DMS 273 (cell line): ENCODE measurements at regions not wholly inside any gene's neighbourhood (a gene's known extent, or its start where the extent isn't known, plus 50 kb on each side); places are given as distances from the start of the nearest gene placed in this dataset.
"Not testable (repeated sequence)": the region's sequence is repeated elsewhere in the genome, so short reads cannot be mapped to it uniquely, and the experiment has no call there.

ENCODE experiments used
- DNase-seq: peaks from one replicate; lab custom pipeline; 2025; ENCODE audit not compliant: unreplicated experiment; lab: John Stamatoyannopoulos, UW

DNA sequence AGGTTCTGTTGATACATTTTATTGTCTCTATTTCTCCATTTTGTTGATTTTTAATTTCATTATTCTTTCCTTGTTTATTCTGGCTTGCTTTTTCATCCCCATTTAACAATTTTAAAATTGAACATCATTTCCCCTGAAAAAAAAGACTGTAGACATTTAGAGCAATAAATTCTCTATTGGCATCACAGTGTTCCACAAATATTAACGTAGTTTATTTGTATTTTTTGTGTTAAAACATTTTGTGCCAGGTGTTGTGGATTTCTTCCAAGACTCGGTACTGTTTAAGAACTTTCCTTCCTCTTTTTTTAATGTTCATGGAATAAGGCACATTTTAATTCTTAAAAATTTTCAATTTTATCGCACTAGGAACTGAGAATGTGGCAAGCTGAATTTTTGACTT, 156.1 kb upstream of the NPY start:
- no peak for DNase-seq

DNA sequence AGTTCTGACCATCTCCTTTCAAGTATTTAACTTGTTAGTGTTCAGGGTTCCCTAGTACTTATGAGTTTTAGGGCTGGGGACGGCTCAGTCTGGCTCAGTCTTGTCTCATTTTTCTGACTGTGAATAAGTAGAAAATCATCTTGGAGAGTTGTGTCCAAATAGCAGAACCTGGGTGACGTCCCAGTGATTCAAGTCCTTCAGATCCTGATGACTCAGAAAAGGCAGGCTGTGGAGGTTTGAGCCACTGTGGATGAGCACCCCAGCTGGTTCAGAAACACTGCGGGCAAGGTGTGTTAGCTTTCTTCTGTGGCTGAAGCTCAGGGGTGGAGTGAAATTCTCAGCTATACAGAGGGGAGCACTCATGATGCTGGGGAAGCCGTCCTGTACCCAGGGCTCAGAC, 154.4 kb upstream of the NPY start:
- DNase-seq = no peak

DNA sequence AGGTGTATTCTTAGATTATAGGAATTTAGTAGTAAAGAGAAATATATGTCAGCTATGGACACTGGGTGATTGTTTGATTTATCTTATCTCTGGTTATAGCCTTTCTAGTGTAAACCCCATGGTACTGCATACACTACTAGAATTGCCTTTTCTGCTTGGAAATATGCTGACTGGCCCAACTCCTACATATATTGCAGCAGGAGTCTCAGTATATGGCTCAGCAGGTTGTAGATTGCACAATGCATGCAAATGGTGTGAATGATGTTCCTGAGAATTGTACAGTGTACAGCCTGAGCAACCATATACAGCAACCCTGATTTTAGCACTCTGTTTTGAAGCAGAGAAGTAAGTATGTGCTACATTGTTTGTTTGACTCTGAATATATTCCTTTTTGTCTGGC, 153.4 kb upstream of the NPY start:
- no peak for DNase-seq

DNA sequence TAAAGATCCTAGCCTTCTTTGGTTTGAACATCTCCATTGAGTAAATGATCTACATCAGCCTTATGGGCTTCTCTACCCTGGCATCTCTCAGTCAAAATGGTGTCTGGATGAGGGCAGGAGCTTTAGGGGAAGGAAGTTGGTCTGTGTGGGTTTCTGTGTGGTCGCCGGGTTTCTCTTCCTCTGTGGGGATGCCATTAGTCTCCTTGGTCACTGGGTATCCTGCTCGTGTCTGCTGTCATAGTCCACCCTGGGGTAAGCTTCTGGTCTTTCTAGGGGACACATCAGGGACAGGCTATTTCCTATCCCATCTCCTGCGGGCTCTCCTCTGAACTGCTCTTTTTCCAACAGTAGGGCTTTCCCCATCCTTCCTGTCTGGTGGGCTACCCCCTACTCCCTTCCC, 150.3 kb upstream of the NPY start:
- DNase-seq = no peak

DNA sequence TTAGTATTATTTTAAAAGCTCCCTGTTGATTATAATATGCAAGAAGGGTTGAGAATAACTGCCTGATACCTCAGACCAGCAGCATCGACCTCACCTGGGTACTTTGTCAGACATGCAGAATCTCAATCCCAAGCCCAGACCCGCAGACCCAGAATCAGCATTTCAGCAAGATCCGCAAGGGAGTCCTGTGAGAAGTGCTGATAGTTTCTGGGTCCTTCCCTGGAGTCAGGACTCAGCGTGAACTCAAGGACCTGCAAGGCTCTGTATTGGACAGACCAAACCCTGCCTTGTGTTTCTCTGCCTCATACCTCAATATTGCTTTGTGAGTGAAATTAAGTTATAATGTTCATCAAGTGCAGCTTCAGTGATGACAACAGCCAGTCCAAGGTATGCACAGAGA, 149.5 kb upstream of the NPY start:
- no peak for DNase-seq

DNA sequence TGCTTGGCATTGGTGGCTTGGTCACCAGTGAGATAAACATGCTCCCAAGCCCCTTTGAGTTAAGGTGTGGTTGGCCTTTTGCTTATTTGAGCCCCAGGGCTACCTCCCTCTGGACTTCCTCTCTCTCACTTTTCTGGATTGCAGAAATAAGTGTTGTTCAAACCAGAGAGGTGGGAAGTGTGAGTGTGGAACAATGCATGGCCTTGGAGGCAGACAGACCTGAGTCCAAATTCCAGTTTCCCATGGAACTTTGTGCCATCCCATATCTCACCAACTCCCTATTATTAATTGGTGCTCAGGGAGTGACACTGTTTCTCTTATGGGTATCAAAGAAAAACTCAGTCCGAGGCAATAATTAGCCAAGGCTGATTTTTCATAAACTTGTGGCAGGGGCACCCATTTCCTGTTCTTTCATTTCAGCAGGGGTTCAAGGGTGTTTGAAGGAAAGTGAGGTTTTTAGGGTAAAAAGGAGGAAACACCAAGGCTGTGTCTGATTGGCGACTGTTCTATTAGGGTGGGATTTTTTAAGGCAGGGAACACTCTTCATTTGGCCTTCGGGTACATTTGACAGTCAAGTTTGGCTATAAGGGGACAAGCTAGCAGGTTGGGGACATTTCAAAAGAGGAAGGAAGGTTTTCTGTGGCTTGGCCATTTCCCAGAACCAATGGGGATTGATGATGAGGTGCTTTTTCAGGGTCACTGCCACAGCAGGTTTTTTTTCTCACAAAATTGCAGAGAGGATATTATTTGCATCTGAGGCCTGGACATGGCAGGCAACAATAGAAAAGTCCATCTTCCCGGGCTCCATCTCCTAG, 148.8 kb upstream of the NPY start:
- no peak for DNase-seq

DNA sequence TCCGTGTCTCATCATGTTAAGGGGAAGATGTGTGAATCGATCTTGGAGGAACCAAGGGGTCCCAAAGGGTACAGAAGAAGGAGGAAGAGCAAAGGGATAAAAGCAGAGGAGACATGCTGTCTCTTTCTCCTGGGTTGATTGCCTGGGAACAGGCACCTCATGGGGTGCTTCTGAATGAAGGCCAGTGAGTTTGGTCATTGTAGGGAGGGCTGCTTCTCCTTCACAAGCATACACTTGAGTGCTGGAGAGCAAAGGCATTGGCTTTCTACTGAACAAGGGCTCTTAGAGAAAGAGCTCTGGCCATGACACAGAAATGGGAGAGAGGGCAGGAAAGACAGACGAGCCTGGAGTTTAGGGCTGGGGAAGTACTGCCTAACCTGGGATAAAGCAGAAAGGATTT, 146.7 kb upstream of the NPY start:
- no peak for DNase-seq

DNA sequence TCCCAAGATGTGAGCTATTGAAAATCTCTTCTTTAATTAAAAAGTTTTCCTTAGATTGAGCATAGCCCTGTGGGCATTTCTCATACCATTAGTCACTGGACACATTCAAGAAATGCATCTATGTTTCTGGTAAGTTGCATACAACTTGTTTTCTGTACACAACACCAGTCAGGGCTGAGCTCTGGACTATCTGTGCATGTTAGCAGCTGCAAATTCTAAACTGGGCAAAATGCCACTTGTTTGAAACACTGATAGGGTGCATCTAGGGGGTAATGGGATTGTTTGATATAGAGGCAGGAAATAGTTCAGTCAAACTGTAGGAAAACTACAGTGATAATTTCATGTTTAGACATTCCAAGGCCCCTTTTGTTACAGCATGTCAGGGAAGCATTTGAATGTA, 145.6 kb upstream of the NPY start:
- DNase-seq = peak; percentile 57

DNA sequence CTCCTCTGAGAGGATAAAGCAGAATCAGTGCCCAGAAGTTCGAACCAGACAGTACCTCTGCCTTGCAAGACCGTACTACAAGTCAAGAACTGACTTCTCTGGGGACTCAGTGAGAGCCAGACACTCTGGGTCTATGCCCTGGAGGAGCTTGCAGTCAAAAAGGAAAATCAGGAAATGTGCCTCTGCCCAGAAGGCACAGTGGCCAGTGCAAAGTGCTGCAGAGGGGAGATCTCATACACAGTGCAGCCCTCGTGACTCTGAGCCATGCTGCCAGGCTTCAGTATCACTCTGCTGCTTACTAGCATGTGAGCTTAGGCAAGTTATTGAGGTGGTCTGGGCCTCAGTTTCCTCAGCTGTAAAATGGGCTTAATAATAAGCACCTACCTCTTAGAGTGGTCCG, 144.0 kb upstream of the NPY start:
- DNase-seq = no peak

DNA sequence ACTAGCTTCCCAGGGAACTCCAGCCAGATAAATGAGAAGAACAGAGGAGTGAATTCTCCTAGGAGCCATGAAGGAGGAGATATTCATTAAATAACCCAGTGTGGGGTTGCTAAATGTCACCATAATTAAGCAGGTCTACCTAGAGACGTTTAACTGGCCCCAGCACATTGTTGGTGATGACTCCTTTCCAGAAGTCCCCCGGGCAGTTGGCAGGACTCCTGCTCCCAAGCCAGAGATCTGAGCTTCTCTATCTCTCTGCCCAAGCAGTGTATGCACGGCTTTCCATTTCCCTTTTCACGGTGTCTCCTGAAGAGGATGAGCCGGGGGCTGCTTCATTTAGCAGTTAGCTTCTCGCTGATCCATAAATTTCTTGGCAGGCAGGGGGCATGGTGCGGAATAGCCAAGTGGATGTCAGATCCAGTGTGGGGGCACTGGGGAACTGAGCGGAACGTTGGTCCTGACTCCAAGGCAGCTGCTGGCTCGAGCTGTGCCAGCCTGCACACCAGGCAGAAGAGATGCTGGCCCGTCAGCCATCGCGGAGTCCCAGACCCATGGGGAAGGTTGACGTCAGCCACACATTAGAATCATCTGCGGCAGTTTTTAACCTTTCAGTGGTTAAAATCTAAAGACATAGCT, 142.0 kb upstream of the NPY start:
- DNase-seq = no peak

DNA sequence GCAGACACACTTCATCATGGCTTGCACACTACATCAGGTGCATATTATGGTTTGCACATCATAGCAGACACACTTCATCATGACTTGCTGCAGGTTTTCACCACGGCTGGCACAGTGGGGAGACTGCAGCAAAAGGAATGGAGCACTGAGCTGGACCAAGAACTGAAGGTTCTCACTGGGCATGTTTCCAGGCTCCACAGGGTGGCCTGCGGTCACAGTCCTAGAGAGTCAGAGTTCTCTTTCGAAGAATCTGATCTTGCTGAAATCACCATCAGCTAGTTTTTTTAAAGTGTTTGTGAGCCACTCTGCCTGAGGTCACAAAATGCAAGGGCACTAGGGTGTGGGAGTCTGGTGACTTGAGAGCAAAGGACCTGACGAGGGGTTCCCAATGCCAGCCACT, 140.4 kb upstream of the NPY start:
- DNase-seq = no peak

DNA sequence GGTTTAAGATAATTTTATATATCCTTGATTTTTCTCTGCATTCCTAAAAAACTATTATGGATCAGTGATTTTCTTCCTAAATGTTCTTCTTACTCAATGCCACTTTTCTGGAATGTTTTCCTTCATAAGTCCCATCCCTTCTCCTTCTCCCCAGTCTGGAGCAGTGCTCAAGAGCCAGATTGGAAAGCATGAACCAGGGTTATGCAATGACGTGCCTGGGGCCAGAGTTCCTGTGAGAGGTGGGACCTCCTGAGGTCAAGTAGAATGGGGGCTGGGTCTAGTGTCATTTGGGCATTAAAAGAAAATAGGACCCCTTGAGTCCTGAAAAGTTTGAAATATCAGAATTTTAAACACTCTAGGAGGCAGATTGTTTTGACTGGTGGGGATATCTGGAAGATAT, 132.0 kb upstream of the NPY start:
- DNase-seq = no peak

DNA sequence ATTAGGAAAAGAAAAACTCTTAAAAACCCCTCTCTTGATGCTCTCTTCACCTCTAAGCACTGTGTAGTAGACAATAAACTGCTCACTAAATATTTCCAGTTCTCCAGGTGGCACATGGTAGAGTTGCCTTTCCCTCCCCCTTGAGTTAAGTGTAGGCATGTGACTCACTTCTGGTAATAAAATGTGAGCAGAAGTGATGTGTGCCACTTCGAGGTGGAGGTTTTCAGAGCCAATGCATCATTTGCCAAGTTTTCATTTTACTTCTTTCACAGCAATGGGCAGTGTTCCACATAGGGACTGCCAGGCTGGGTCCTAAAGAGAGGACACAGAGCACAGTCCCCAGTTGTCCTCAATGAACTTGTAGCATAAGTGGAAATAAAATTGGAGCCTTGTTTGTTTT, 131.6 kb upstream of the NPY start:
- DNase-seq = peak; percentile 40

DNA sequence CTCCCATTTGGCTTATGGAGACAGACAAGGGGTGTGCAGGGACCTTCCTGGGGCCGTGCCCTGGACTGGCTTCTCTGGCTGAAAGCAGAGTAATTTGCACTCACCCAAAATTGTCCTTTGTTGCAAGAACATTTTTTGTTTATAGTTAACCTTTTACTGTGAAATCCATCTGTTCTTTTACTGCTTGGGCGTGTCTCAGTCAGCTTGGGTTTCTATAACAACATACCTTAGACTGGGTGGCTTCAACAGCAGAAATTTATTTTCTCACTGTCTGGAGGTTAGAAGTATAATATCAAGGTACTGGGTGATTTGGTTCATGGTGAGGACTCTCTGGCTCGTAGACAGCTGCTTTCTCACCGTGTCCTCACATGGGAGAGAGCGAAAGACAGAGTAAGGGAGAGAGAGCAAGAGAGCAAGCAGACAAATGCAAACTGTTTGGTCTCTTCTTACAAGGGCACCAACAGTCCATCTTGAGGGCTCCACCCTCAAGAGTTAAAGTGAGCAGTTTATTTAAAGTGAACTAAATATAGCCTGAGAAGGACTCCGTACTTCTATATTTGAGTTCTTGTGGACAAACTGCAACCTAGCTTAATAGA, 131.0 kb upstream of the NPY start:
- peak; percentile 41 for DNase-seq

DNA sequence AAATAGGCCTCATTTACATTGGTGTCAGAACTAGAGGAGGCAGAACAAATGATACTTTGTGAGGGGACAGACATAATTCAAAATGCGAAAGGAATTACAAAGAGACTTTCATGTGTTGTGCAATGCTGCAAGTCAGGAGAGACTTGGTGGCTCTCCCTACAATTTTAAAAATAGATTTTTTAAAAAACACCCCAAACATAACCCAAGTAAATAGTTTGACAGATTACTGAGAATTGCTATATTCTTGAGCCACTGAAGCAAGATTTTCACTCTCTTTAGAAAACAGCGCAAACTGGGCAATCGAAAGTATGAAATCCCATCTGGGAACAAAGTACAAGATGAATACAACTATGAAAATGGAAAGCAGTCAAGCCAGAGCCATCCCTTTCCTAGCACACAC, 126.3 kb upstream of the NPY start:
- no peak for DNase-seq

DNA sequence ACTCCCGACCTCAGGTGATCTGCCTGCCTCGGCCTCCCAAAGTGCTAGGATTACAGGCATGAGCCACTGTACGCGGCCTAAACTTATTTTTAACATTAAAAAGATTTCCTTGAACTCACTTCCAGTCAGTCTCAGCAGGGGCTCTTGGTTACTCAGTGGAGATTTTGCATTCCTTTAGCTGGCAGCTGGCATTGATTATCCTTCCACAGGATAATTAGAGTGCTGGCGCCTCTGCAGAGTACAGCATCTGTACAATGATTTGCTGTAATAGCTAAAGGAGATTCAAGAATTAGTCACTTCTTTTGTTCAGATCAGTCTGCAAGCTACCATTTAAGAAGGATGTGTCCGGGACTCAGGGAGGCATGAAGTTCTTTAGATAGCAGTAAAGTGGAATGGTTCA, 125.0 kb upstream of the NPY start:
- DNase-seq = peak; percentile 85

DNA sequence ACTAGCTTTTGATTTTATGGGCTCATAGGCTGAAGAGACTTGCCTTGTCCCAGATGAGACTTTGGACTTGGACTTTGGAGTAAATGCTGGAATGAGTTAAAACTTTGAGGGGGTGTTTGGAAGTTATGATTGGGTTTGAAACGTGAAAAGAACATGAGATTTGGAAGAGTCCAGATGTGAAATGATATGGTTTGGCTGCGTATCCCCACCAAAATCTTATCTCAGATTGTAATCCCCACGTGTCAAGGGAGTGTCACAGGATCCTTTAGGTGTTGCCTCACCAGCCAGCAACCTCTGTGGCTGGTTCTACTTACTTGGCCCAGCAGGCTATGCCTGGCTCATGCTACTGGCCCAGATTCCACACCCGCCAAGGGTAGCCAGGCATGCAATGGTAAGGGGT, 119.6 kb upstream of the NPY start:
- no peak for DNase-seq

DNA sequence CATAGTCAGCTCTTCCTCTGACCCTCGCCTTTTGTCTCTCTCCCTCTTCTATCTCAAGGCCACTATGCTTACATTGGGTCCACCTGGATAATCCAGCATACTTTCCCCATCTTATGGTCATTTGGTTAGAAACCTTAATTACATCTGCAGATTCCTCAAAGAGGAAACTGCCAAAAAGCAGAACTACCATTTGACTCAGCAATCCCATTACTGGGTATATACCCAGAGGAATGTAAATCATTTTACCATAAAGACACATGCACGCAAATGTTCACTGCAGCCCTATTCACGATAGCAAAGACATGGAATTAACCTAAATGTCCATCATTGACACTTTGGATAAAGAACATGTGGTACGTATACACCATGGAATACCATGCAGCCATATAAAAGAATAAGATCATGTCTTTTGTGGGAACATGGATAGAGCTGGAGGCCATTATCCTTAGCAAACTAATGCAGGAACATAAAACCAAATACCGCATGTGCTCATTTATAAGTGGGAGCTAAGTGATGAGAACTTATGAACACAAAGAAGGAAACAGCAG, 114.8 kb upstream of the NPY start:
- no peak for DNase-seq

DNA sequence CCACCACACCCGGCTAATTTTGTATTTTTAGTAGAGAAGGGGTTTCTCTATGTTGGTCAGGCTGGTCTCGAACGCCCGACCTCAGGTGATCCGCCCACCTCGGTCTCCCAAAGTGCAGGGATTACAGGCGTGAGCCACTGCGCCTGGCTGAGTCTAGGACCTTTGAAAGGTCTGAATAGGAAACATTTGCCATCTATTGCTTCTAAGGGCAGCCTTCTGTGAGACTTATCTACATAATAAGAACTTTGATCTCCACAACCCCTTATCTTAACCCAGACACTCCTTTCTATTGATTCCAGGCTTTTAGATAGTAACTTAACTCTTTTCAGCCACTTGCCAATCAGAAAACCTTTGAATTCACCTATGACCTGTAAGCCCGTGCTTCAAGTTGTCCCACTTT, 112.0 kb upstream of the NPY start:
- DNase-seq = not testable (repeated sequence)

DNA sequence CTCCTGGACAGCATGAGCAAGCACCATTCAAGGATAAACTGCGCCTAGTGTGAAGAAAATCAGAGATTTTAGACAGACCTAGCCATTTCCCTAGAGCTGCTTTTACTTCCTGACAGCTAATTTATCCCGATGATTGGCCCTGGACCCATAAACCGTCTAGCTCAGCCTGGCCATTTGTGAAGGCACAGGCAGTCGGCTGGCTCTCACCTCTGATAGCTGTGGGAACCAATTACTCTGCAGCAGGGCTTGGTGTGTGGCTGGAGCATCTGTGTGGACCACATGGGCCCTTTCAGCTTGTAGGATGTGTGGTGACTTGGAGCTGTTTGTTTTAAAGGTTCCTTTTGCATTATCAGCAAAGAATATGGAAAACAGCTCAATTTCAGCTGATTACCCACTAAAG, 111.1 kb upstream of the NPY start:
- DNase-seq = no peak

DNA sequence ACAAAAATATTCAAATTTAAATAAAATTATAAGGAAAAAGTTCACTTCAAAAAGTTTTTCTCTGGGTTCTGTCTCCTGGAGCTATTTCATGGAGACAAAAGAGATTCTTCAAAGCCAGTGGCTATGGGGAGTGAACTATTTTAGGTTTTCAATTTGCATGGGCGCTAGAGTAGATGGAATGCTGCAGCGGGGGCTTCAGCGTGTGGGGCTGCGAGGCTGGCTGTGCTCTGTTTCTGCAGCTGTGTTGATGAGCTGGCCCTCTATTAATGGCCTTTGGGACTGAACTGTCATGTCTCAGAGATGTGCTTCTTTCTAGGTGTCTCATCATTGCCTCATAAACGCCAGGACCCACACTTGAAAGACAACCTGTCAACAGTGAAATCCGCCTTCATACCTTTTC, 108.4 kb upstream of the NPY start:
- no peak for DNase-seq
